GM12872 (cell line): ENCODE measurements at regions not wholly inside any gene's neighbourhood (a gene's known extent, or its start where the extent isn't known, plus 50 kb on each side); places are given as distances from the start of the nearest gene placed in this dataset.

ENCODE experiments used
- CTCF ChIP-seq: IDR thresholded peaks from 3 replicates; pipeline ENCODE4 v1.5.1; 2011; ENCODE audit warnings: low read depth, mild to moderate bottlenecking, low read length, moderate library complexity; ENCODE audit not compliant: insufficient read depth

DNA sequence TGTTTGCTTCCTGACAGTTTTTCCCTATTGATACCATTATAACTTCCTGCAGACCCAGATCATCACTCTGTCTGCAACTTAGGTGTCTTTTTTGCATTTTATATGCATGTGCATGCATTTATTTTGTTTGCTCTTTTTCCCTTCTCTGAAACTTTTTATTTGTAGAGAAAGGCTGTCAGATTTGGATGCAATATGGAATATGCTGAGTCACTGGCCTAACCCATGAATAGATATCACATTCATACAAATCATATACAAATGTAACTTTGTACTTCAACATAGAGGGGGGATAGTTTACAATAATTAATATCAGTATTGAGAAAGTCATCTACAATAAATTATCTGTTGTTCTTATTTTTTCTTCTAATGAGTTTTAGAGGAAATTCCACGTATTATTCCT is 1465.0 kb downstream of the EFNB2 start:
- TF ChIP-seq CTCF, result no peak

DNA sequence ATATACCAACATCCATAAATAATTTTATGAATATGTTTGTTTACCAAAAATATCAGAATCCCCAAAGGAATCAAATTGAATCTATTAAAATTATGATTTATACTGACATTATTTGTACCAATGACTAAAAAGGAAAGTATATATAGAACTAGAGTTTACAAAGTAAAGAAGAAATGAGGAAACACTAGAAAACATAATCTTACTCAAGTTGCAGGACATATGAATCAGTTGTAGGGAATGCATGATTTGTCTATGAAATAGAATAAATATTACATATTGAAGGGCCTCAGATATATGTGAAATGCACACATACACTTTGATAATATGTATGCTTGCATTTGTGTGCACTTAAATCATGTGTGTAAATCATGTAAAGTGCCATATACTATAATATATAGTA is 1466.4 kb downstream of the EFNB2 start:
- TF ChIP-seq CTCF, result no peak

DNA sequence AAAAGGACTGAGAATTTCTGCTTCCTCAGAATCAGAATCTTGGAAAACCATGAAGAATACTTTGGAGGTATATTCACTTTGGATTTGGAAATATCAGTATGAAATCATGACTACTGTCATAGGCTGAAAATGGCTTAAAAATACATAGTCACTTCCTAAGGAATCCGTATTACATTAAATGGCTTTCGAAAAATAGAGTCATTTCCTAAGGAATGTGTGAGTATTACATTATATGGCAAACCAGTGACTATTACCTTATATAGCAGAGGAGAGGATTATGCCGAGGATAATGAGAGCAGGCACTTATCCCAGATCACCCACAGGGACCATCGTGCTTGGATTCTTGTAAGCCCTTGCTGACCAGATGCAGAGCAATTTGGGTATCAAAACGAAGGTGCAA is 1471.8 kb downstream of the EFNB2 start:
- no peak for TF ChIP-seq CTCF

DNA sequence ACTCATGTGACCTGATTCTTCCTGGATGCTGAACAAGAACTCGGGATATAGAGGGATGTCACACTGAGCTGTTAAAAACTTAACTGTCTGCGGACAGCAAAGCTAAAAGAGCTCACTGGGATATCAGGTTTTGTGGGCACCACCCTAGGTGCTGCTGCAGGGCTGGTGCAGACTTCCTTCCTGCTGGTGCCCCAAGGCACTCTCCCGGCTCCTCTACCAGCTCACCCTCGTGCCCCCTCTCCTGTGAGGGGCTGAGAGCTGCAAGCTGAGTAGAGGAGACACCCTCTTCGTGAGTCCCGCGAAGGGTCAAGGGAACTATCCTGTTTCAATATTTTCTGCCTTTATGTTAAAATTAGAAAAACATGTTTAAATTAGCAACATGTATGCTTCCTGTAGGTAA is 1475.7 kb downstream of the EFNB2 start:
- no peak for TF ChIP-seq CTCF

- TF ChIP-seq CTCF, result no peak
These were observed 1476.9 kb downstream of the EFNB2 start for GRCh38 chr13:105058517-105058916.

DNA sequence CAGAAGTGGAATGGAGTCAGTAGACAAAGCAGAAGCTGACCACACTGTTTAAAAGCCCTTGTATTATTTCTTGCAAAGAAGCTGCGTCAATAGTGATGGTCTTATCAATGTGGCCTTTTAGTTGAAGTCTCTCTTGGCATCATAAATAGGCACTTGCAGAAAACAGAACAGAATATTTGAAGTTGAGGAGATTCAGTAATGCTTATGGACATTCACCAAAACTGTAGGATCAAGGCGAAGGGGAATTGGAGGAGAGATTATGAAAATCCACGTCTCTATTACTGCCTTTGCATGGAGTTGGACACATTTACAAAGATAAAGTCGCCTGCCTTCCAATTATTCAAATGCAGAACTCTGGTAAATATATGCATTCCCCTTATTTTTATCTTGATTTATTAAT is 1482.8 kb downstream of the EFNB2 start:
- no peak for TF ChIP-seq CTCF

GRCh38 chr13:105050686-105051085 is 1484.8 kb downstream of the EFNB2 start:
- TF ChIP-seq CTCF, result no peak

DNA sequence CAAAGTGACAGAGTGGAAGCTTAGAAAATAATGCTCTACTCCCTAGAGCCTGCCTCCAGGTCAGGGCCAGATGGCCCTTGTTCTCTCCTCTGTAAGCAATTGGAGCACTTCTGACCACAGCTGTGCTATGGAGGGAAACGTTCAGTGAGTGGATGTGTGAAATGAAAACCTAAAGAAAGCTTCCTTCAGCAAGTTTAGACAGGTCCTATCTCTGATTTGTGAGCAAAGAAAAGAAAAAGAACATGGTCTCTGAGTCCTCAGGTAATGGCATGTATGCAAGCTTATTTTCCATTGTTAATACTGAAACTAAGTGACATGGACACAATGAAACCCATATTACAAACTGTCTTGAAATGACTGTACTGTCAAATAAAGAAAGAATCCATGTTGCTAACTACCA is 1486.8 kb downstream of the EFNB2 start:
- TF ChIP-seq CTCF, result no peak
